HEK293 (cell line): ENCODE measurements at regions not wholly inside any gene's neighbourhood (a gene's known extent, or its start where the extent isn't known, plus 50 kb on each side); places are given as distances from the start of the nearest gene placed in this dataset.

Experiments
- CTCF ChIA-PET: fragments of 350-600 bp; formaldehyde crosslinking; extraction: SDS; loops from one replicate; lab custom pipeline; 2021; ENCODE audit warnings: antibody characterized with exemption; lab: Yijun Ruan, JAX
- POLR2A ChIA-PET: fragments of 300-600 bp; formaldehyde crosslinking; extraction: SDS; loops from one replicate; lab custom pipeline; 2020; ENCODE audit warnings: antibody characterized with exemption, inconsistent platforms; lab: Yijun Ruan, JAX
- H3K27ac ChIP-seq: fragments of 200-500 bp; sonication (Bioruptor generic); 2 replicates; pipeline ENCODE4 v1.5.1; 2014; ENCODE audit warnings: low read depth, low read length, control low read depth, inconsistent platforms; ENCODE audit errors: extremely low read depth
- H3K36me3 ChIP-seq, 2 experiments: fragments of 200-500 bp in 1 of 2; sonication (Bioruptor generic) in 1 of 2; 1 replicate in 1 of 2; 2 replicates in 1 of 2; pipeline ENCODE4 v1.5.1; 2014 to 2017; ENCODE audit warnings: inconsistent platforms in 2 of 2, low read length in 2 of 2; ENCODE audit not compliant: control insufficient read depth in 2 of 2, insufficient read depth in 1 of 2
- H3K4me1 ChIP-seq: fragments of 200-500 bp; sonication (Bioruptor generic); 2 replicates; pipeline ENCODE4 v1.5.1; 2014; ENCODE audit warnings: mild to moderate bottlenecking, low read length, inconsistent platforms; ENCODE audit not compliant: control insufficient read depth, insufficient read depth
- H3K4me3 ChIP-seq: 2 replicates; pipeline ENCODE4 v1.5.1; 2011; ENCODE audit warnings: low read depth, mild to moderate bottlenecking, control low read depth, low read length, moderate library complexity
- H3K9me3 ChIP-seq: fragments of 200-500 bp; sonication (Bioruptor generic); 2 replicates; pipeline ENCODE4 v1.5.1; 2014; ENCODE audit warnings: low read depth, low read length, inconsistent platforms; ENCODE audit not compliant: control insufficient read depth, insufficient read depth
- GLI4 ChIP-seq: fragments of 450-650 bp; formaldehyde crosslinking; IDR thresholded peaks from 2 replicates; pipeline ENCODE4 v1.5.1; 2016; ENCODE audit warnings: missing biosample characterization, missing genetic modification characterization
- KLF10 ChIP-seq: fragments of 450-650 bp; IDR thresholded peaks from 2 replicates; pipeline ENCODE4 v1.5.1; 2018; ENCODE audit warnings: missing biosample characterization, mild to moderate bottlenecking, missing genetic modification characterization
- SCRT2 ChIP-seq: fragments of 450-650 bp; formaldehyde crosslinking; IDR thresholded peaks from 2 replicates; pipeline ENCODE4 v1.5.1; 2016; ENCODE audit warnings: missing biosample characterization, missing genetic modification characterization
- ZBTB10 ChIP-seq: fragments of 450-650 bp; formaldehyde crosslinking; IDR thresholded peaks from 2 replicates; pipeline ENCODE4 v1.5.1; 2016; ENCODE audit warnings: missing biosample characterization, missing genetic modification characterization
- ZBTB21 ChIP-seq: fragments of 450-650 bp; formaldehyde crosslinking; IDR thresholded peaks from 2 replicates; pipeline ENCODE4 v1.5.1; 2017; ENCODE audit warnings: missing biosample characterization, missing genetic modification characterization
- ZFP3 ChIP-seq: fragments of 450-650 bp; formaldehyde crosslinking; IDR thresholded peaks from 2 replicates; pipeline ENCODE4 v1.5.1; 2016; ENCODE audit warnings: low read depth, missing biosample characterization, missing genetic modification characterization
- ZNF16 ChIP-seq: fragments of 450-650 bp; formaldehyde crosslinking; IDR thresholded peaks from 2 replicates; pipeline ENCODE4 v1.5.1; 2016; ENCODE audit warnings: low read depth, missing biosample characterization, missing genetic modification characterization
- ZNF211 ChIP-seq: fragments of 450-650 bp; formaldehyde crosslinking; IDR thresholded peaks from 2 replicates; pipeline ENCODE4 v1.5.1; 2016; ENCODE audit warnings: low read depth, missing biosample characterization, missing genetic modification characterization
- ZNF280D ChIP-seq: fragments of 450-650 bp; formaldehyde crosslinking; IDR thresholded peaks from 2 replicates; pipeline ENCODE4 v1.5.1; 2016; ENCODE audit warnings: missing biosample characterization, missing genetic modification characterization
- ZNF292 ChIP-seq: fragments of 450-650 bp; formaldehyde crosslinking; IDR thresholded peaks from 2 replicates; pipeline ENCODE4 v1.5.1; 2016; ENCODE audit warnings: low read depth, missing biosample characterization, missing genetic modification characterization, borderline replicate concordance
- ZNF449 ChIP-seq: fragments of 450-650 bp; formaldehyde crosslinking; IDR thresholded peaks from 2 replicates; pipeline ENCODE4 v1.5.1; 2017; ENCODE audit warnings: missing biosample characterization, mild to moderate bottlenecking, missing genetic modification characterization, moderate library complexity
- ZNF621 ChIP-seq: fragments of 450-650 bp; formaldehyde crosslinking; IDR thresholded peaks from 2 replicates; pipeline ENCODE4 v1.5.1; 2017; ENCODE audit warnings: missing biosample characterization, missing genetic modification characterization

DNA sequence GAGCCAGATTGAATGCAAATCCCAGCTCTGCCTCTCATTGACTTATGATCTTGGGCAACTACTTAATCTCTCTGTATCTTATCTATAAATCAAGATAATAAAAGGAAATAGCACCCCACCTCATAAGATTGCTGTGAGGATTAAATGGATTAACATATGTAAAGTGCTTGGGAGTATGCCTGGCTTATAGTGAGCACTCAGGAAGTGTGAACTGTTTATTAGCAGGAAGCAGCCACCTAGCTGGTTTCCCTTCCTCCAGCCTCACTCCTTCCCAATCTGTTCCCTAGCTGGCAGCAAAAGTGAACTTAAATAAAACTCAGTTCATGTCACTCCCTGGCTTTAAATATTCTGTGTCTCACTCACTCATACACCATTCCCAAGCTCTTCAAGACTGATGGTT, 526.6 kb upstream of the PKDCC start:
- POLR2A ChIA-PET = no interaction called here
- no peaks in the 10 kb centered on the region for H3K4me1 ChIP-seq
- no peak overlapping the region for H3K27ac ChIP-seq
- TF ChIP-seq SCRT2 (tag by site-specific recombination) (no peak), KLF10 (tag by site-specific recombination) (no peak)
- TF ChIP-seq, all 188 proteins: peak for 0
- Histone ChIP-seq H3K36me3 (no peaks in the 10 kb centered on the region), H3K9me3 (no peaks in the 10 kb centered on the region), H3K4me3 (no peak overlapping the region)
- CTCF ChIA-PET = interaction anchor here (0.7 kb wide), 1 partner anchor 1451 kb away, joined by 3 read pairs; no protein-coding TSS in a partner anchor

- no peaks in the 10 kb centered on the region for H3K4me1 ChIP-seq
- ChIA-PET POLR2A (no interaction called here), CTCF (no interaction called here)
- H3K36me3 ChIP-seq = no peaks in the 10 kb centered on the region
- H3K4me3 ChIP-seq = no peak overlapping the region
- H3K27ac ChIP-seq = no peak overlapping the region
- H3K9me3 ChIP-seq = no peaks in the 10 kb centered on the region
- TF ChIP-seq ZBTB21 = no peak
- TF ChIP-seq SCRT2 (tag by site-specific recombination) = no peak
- no peak for TF ChIP-seq ZBTB10 (tag by site-specific recombination)
- TF ChIP-seq ZNF292 = no peak
- no peak for TF ChIP-seq ZNF449
- no peak for TF ChIP-seq GLI4 (tag by site-specific recombination)
- TF ChIP-seq ZNF621 (tag by site-specific recombination) = no peak
- TF ChIP-seq ZNF16 (tag by site-specific recombination) = no peak
- TF ChIP-seq ZNF211 (tag by site-specific recombination) = no peak
Observed at GRCh38 chr2:41527525-41528323, 520.1 kb upstream of the PKDCC start.

GRCh38 chr2:41535575-41535974, 512.2 kb upstream of the PKDCC start:
- Histone ChIP-seq H3K9me3 (no peaks in the 10 kb centered on the region), H3K36me3 (no peaks in the 10 kb centered on the region), H3K4me3 (no peak overlapping the region), H3K4me1 (no peaks in the 10 kb centered on the region), H3K27ac (no peak overlapping the region)
- ChIA-PET POLR2A (no interaction called here), CTCF (no interaction called here)
- TF ChIP-seq ZNF280D (tag by site-specific recombination) (no peak), ZFP3 (tag by site-specific recombination) (no peak)
